SK-N-SH treated with all-trans-retinoic acid at 6 μM for 48 hours (cell line): ENCODE measurements at regions not wholly inside any gene's neighbourhood (a gene's known extent, or its start where the extent isn't known, plus 50 kb on each side); places are given as distances from the start of the nearest gene placed in this dataset.
A peak's percentile ranks its signal among the peaks of the same experiment; 100 is the strongest.

Source experiments
- ATAC-seq: fragments of 200-7000 bp; cut with Tn5 transposase; 3 replicates; pipeline ENCODE4 v1.9.1; 2020; ENCODE audit warnings: mild to moderate bottlenecking, moderate library complexity
- ARNTL ChIP-seq: fragments of 450-650 bp; formaldehyde crosslinking; IDR thresholded peaks from 2 replicates; pipeline ENCODE4 v1.5.0; 2020; ENCODE audit warnings: low read depth, mild to moderate bottlenecking, moderate library complexity, borderline replicate concordance
- BACH2 ChIP-seq: fragments of 250-450 bp; sonication (Bioruptor Pico); IDR thresholded peaks from 2 replicates; pipeline ENCODE4 v1.9.0; 2021; ENCODE audit warnings: mild to moderate bottlenecking, borderline replicate concordance
- CSDC2 ChIP-seq: fragments of 250-450 bp; sonication (Bioruptor Pico); IDR thresholded peaks from 2 replicates; pipeline ENCODE4 v1.5.0; 2020; ENCODE audit warnings: mild to moderate bottlenecking, moderate library complexity
- ESRRG ChIP-seq: fragments of 250-450 bp; sonication (Bioruptor Pico); IDR thresholded peaks from 2 replicates; pipeline ENCODE4 v1.6.1; 2021; ENCODE audit warnings: mild to moderate bottlenecking
- GLIS3 ChIP-seq: fragments of 250-450 bp; sonication (Bioruptor Pico); IDR thresholded peaks from 2 replicates; pipeline ENCODE4 v1.5.0; 2020; ENCODE audit warnings: mild to moderate bottlenecking, moderate library complexity
- ISL1 ChIP-seq: fragments of 250-450 bp; sonication (Bioruptor Pico); IDR thresholded peaks from 2 replicates; pipeline ENCODE4 v2.1.2; 2022; ENCODE audit warnings: mild to moderate bottlenecking, moderate library complexity
- SNAI2 ChIP-seq: fragments of 250-450 bp; sonication (Bioruptor Pico); IDR thresholded peaks from 2 replicates; pipeline ENCODE4 v1.5.0; 2020; ENCODE audit warnings: mild to moderate bottlenecking, moderate library complexity
- TCF4 ChIP-seq: fragments of 250-450 bp; sonication (Bioruptor Pico); IDR thresholded peaks from 2 replicates; pipeline ENCODE4 v1.8.0; 2021; ENCODE audit warnings: mild to moderate bottlenecking, moderate library complexity, borderline replicate concordance
- TOX ChIP-seq: fragments of 250-450 bp; sonication (Bioruptor Pico); IDR thresholded peaks from 2 replicates; pipeline ENCODE4 v1.8.0; 2021; ENCODE audit warnings: mild to moderate bottlenecking, moderate library complexity, borderline replicate concordance
- ZC3H10 ChIP-seq: fragments of 250-450 bp; sonication (Bioruptor Pico); IDR thresholded peaks from 2 replicates; pipeline ENCODE4 v1.5.1; 2021; ENCODE audit warnings: mild to moderate bottlenecking, moderate library complexity
- ZFP30 ChIP-seq: fragments of 450-650 bp; formaldehyde crosslinking; IDR thresholded peaks from 2 replicates; pipeline ENCODE4 v1.5.0; 2022; ENCODE audit warnings: mild to moderate bottlenecking, moderate library complexity
- ZNF565 ChIP-seq: fragments of 450-650 bp; formaldehyde crosslinking; conservative IDR thresholded peaks from 2 replicates; pipeline ENCODE4 v1.5.0; 2020; ENCODE audit warnings: low read depth, mild to moderate bottlenecking, moderate library complexity
- ZNF70 ChIP-seq: fragments of 450-650 bp; formaldehyde crosslinking; IDR thresholded peaks from 2 replicates; pipeline ENCODE4 v1.5.0; 2020; ENCODE audit warnings: mild to moderate bottlenecking, moderate library complexity
- ZNF8 ChIP-seq: fragments of 450-650 bp; formaldehyde crosslinking; IDR thresholded peaks from 2 replicates; pipeline ENCODE4 v1.5.0; 2020; ENCODE audit warnings: mild to moderate bottlenecking, moderate library complexity
- TF ChIP-seq, protein P1 (sequence below): fragments of 250-450 bp; sonication (Bioruptor Pico); IDR thresholded peaks from 2 replicates; pipeline ENCODE4 v1.5.1; 2020; ENCODE audit warnings: low read depth, mild to moderate bottlenecking, moderate library complexity
- TF ChIP-seq, protein P2 (sequence below): fragments of 250-450 bp; sonication (Bioruptor Pico); IDR thresholded peaks from 2 replicates; pipeline ENCODE4 v1.5.1; 2021; ENCODE audit warnings: mild to moderate bottlenecking, moderate library complexity
- TF ChIP-seq, protein P3 (sequence below): fragments of 250-450 bp; sonication (Bioruptor Pico); IDR thresholded peaks from 2 replicates; pipeline ENCODE4 v1.5.0; 2020; ENCODE audit warnings: mild to moderate bottlenecking, moderate library complexity
- TF ChIP-seq, protein P4 (sequence below): fragments of 250-450 bp; sonication (Bioruptor Pico); IDR thresholded peaks from 2 replicates; pipeline ENCODE4 v1.8.0; 2021; ENCODE audit warnings: low read depth, mild to moderate bottlenecking, moderate library complexity, borderline replicate concordance

DNA sequence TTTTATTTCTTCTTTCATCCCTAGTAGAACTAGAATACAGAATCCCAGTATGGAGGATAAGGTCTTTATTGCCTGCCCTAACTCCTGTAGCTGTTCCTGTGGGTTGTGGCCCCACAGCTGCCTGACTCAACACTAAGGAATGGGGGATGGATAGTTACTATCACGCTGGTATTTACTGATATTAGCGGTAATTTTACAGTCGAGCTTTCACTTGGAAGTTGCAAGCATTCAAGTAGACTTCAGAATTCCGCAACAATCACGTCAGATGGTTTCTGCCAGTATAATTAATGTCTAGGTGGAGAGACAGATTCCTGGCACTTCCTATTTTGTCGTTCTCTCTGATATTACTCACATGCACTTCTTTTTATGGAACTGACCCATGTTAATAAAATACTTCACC, 489.8 kb downstream of the PABPC4L start:
- TF ChIP-seq TOX (CRISPR knock-in tag) (peak; percentile 56; the same call in 1 of the 2 replicates), ISL1 (no peak)
- ATAC-seq, result peak; percentile 82

DNA sequence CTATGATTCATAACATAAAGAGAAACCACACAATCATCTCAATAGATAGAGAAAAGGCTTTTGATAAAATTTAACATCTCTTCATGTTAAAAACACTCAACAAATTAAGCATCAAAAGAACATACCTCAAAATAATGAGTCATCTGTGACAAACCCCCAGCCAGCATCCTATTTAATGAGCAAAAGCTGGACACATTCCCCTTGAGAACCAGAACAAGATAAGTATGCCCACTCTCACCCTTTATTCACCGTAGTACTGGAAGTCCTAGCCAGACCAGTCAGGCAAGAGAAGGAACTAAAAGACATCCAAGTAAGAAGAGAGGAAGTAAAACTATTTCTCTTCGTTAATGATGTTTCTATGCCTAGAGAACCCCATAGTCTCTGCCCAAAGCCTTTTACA, 507.2 kb downstream of the PABPC4L start:
- TF ChIP-seq ZNF8 (no peak), BACH2 (CRISPR knock-in tag) (no peak)
- TF ChIP-seq, all 23 proteins: peak for 0
- ATAC-seq, result no peak

DNA sequence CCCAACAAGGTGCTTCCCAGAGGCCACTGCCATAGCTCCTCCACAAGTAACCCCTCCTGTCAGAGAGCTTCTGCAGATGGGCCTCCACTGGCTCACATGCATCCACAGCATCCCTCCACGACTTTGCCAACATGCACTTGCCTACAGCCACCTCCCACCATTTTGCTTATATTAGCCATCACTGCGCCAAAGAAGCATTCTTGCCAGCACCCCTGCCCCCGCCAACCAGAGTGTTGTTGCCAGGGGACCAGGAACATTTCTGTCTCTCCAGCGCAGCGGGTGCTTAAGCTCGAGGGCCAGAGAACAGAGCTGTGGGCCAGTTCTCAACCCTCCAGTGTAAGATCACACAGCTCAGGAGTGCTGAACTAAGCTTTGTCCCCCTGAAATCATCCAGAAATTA, 517.6 kb downstream of the PABPC4L start:
- TF ChIP-seq ZC3H10 (no peak), CSDC2 (CRISPR knock-in tag) (no peak), GLIS3 (CRISPR knock-in tag) (no peak), ZNF8 (no peak), TOX (CRISPR knock-in tag) (no peak), ZNF565 (no peak), ESRRG (CRISPR knock-in tag) (no peak), SNAI2 (CRISPR knock-in tag) (no peak)
- TF ChIP-seq, protein P1, sequence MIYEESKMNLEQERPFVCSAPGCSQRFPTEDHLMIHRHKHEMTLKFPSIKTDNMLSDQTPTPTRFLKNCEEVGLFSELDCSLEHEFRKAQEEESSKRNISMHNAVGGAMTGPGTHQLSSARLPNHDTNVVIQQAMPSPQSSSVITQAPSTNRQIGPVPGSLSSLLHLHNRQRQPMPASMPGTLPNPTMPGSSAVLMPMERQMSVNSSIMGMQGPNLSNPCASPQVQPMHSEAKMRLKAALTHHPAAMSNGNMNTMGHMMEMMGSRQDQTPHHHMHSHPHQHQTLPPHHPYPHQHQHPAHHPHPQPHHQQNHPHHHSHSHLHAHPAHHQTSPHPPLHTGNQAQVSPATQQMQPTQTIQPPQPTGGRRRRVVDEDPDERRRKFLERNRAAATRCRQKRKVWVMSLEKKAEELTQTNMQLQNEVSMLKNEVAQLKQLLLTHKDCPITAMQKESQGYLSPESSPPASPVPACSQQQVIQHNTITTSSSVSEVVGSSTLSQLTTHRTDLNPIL (CRISPR knock-in tag), result no peak
- ATAC-seq, result no peak

DNA sequence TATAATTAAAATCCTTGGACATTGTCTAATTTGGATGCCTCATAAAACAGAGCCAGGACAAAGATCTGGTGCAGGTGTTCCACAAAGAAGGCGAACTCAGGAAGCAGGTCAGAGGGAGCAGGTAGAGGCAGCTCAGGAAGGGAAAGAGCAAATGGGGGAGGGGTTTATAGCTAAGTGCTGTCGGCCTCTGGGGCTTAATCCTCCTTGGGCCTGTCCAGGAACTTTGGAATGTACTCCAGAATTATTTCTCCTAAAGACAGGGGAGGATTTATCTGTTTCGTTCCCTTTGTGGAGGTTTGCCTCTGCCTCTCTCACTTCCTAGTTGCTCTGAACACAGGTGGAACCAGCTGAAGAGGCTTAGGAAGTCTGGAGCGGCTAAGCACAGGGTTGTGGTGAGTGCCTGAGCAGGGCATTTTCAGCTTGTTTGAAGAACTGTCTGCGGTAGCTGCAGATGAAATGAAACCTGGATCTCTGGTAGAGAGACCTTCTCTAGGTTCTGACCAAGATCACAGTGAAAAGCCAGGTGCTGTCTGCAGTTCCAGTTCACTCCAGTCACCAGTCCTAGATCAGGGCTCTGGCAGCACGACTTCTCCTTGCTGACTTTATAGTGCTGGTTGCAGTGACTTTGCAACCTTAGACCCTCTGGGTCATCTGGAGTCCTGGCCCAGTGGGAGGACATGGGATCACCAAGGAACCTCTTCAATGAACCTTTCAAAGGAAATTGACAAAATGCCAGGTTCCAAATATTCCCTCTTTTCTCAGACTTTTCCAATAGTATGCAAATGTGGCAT, 519.2 kb downstream of the PCDH10 start:
- ATAC-seq, result no peak
- no peak for TF ChIP-seq GLIS3 (CRISPR knock-in tag)
- no peak for TF ChIP-seq CSDC2 (CRISPR knock-in tag)
- no peak for TF ChIP-seq ESRRG (CRISPR knock-in tag)
- TF ChIP-seq ZC3H10, result no peak
- TF ChIP-seq ZFP30 (CRISPR knock-in tag), result no peak
- TF ChIP-seq ZNF8, result no peak
- TF ChIP-seq, protein P2, sequence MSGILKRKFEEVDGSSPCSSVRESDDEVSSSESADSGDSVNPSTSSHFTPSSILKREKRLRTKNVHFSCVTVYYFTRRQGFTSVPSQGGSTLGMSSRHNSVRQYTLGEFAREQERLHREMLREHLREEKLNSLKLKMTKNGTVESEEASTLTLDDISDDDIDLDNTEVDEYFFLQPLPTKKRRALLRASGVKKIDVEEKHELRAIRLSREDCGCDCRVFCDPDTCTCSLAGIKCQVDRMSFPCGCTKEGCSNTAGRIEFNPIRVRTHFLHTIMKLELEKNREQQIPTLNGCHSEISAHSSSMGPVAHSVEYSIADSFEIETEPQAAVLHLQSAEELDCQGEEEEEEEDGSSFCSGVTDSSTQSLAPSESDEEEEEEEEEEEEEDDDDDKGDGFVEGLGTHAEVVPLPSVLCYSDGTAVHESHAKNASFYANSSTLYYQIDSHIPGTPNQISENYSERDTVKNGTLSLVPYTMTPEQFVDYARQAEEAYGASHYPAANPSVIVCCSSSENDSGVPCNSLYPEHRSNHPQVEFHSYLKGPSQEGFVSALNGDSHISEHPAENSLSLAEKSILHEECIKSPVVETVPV, result no peak
- TF ChIP-seq ISL1, result no peak
- TF ChIP-seq ARNTL (CRISPR knock-in tag), result no peak
- no peak for TF ChIP-seq ZNF70 (CRISPR knock-in tag)

DNA sequence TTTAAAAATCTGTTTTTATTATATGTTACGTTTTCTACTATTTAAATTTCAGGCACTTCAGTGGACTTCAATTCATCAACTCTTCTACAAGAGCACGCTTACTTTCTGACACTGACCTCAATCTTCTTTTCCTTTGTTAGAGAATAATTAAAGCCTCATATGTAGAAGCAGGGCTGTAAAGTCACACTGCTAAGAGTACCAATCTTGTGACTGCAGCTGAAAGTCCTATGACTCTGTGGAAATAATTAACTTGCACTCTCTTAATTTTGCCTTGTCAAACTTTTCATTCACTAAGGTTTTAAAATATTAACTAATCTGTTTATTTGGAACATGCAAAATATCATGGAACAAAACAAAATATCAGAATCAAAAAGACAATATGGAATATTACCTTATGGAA, 498.1 kb downstream of the PCDH10 start:
- ATAC-seq, result no peak
- TF ChIP-seq, protein P3, sequence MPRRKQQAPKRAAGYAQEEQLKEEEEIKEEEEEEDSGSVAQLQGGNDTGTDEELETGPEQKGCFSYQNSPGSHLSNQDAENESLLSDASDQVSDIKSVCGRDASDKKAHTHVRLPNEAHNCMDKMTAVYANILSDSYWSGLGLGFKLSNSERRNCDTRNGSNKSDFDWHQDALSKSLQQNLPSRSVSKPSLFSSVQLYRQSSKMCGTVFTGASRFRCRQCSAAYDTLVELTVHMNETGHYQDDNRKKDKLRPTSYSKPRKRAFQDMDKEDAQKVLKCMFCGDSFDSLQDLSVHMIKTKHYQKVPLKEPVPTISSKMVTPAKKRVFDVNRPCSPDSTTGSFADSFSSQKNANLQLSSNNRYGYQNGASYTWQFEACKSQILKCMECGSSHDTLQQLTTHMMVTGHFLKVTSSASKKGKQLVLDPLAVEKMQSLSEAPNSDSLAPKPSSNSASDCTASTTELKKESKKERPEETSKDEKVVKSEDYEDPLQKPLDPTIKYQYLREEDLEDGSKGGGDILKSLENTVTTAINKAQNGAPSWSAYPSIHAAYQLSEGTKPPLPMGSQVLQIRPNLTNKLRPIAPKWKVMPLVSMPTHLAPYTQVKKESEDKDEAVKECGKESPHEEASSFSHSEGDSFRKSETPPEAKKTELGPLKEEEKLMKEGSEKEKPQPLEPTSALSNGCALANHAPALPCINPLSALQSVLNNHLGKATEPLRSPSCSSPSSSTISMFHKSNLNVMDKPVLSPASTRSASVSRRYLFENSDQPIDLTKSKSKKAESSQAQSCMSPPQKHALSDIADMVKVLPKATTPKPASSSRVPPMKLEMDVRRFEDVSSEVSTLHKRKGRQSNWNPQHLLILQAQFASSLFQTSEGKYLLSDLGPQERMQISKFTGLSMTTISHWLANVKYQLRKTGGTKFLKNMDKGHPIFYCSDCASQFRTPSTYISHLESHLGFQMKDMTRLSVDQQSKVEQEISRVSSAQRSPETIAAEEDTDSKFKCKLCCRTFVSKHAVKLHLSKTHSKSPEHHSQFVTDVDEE, result no peak
- no peak for TF ChIP-seq ZNF70 (CRISPR knock-in tag)
- no peak for TF ChIP-seq CSDC2 (CRISPR knock-in tag)
- TF ChIP-seq ESRRG (CRISPR knock-in tag), result no peak
- TF ChIP-seq TOX (CRISPR knock-in tag), result no peak
- TF ChIP-seq ISL1, result no peak
- no peak for TF ChIP-seq TCF4 (CRISPR knock-in tag)
- TF ChIP-seq, protein P4, sequence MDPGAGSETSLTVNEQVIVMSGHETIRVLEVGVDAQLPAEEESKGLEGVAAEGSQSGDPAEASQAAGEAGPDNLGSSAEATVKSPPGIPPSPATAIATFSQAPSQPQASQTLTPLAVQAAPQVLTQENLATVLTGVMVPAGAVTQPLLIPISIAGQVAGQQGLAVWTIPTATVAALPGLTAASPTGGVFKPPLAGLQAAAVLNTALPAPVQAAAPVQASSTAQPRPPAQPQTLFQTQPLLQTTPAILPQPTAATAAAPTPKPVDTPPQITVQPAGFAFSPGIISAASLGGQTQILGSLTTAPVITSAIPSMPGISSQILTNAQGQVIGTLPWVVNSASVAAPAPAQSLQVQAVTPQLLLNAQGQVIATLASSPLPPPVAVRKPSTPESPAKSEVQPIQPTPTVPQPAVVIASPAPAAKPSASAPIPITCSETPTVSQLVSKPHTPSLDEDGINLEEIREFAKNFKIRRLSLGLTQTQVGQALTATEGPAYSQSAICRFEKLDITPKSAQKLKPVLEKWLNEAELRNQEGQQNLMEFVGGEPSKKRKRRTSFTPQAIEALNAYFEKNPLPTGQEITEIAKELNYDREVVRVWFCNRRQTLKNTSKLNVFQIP (CRISPR knock-in tag), result no peak
- TF ChIP-seq, all 23 proteins: peak for 0
